ENCODE measurements at regions not wholly inside any gene's neighbourhood (a gene's known extent, or its start where the extent isn't known, plus 50 kb on each side); places are given as distances from the start of the nearest gene placed in this dataset.

GRCh38 chr5:85671223-85671970 lies 946.3 kb upstream of the COX7C start:
- no peak overlapping the region for H3K4me3 ChIP-seq
- no peaks in the 10 kb centered on the region for H3K36me3 ChIP-seq
- no peaks in the 10 kb centered on the region for H3K4me1 ChIP-seq
- TF ChIP-seq CTCF (IDR thresholded peaks at IDR 0.05), result no peak
- DNase-seq (ENCODE audit: low spot score), result no peak
- no peaks in the 10 kb centered on the region for H3K27me3 ChIP-seq
- H3K27ac ChIP-seq, result no peak overlapping the region
- no peaks in the 10 kb centered on the region for H3K9me3 ChIP-seq

GRCh38 chr5:85681871-85682270 lies 935.9 kb upstream of the COX7C start:
- Histone ChIP-seq H3K27ac (no peak overlapping the region), H3K36me3 (no peaks in the 10 kb centered on the region), H3K4me3 (no peak overlapping the region), H3K27me3 (no peaks in the 10 kb centered on the region), H3K9me3 (no peaks in the 10 kb centered on the region), H3K4me1 (no peaks in the 10 kb centered on the region)
- no peak for DNase-seq (ENCODE audit: low spot score)
- TF ChIP-seq CTCF (IDR thresholded peaks at IDR 0.05), result no peak

- H3K36me3 ChIP-seq, result no peaks in the 10 kb centered on the region
- H3K4me1 ChIP-seq, result no peaks in the 10 kb centered on the region
- H3K27ac ChIP-seq, result no peak overlapping the region
- no peak overlapping the region for H3K4me3 ChIP-seq
- no peaks in the 10 kb centered on the region for H3K9me3 ChIP-seq
- TF ChIP-seq CTCF (IDR thresholded peaks at IDR 0.05), result no peak
- no peak for DNase-seq (ENCODE audit: low spot score)
- no peaks in the 10 kb centered on the region for H3K27me3 ChIP-seq
These were observed 933.4 kb upstream of the COX7C start for GRCh38 chr5:85684351-85684750.

GRCh38 chr5:85703296-85703695 lies 914.4 kb upstream of the COX7C start:
- H3K27me3 ChIP-seq, result no peaks in the 10 kb centered on the region
- H3K36me3 ChIP-seq, result no peaks in the 10 kb centered on the region
- H3K9me3 ChIP-seq, result no peaks in the 10 kb centered on the region
- no peak for TF ChIP-seq CTCF (IDR thresholded peaks at IDR 0.05)
- no peak overlapping the region for H3K27ac ChIP-seq
- no peak overlapping the region for H3K4me3 ChIP-seq
- no peaks in the 10 kb centered on the region for H3K4me1 ChIP-seq
- DNase-seq (ENCODE audit: low spot score), result no peak

GRCh38 chr5:85709728-85710127 lies 908.0 kb upstream of the COX7C start:
- no peak for TF ChIP-seq CTCF (IDR thresholded peaks at IDR 0.05)

More at GRCh38 chr5:85709728-85710127, 908.0 kb upstream of the COX7C start:
- Histone ChIP-seq H3K27me3 (no peaks in the 10 kb centered on the region), H3K4me3 (no peak overlapping the region), H3K36me3 (no peaks in the 10 kb centered on the region), H3K4me1 (no peaks in the 10 kb centered on the region), H3K9me3 (no peaks in the 10 kb centered on the region), H3K27ac (no peak overlapping the region)
- DNase-seq (ENCODE audit: low spot score), result no peak

All from right atrium auricular region (tissue), 2 donors.